ENCODE measurements at regions not wholly inside any gene's neighbourhood (a gene's known extent, or its start where the extent isn't known, plus 50 kb on each side); places are given as distances from the start of the nearest gene placed in this dataset.
"Not testable (repeated sequence)": the region's sequence is repeated elsewhere in the genome, so short reads cannot be mapped to it uniquely, and the experiment has no call there.

- Histone ChIP-seq H3K9me3 (peaks cover 0 to 11% (median 8%) of the 10 kb centered on the region in 4 donors), H3K4me3 (no peak overlapping the region), H3K4me1 (no peaks in the 10 kb centered on the region), H3K27me3 (no peaks in the 10 kb centered on the region), H3K36me3 (no peaks in the 10 kb centered on the region), H3K27ac (no peak overlapping the region)
- intact Hi-C loops (cut with DNase I; ENCODE audit: low total_unique reads): no loop called here
- DNase-seq: no peak
- TF ChIP-seq CTCF (IDR thresholded peaks at IDR 0.05): no peak
- TF ChIP-seq EP300 (IDR thresholded peaks at IDR 0.05): no peak
- TF ChIP-seq POLR2A (IDR thresholded peaks at IDR 0.05): no peak
- 67 to 86% (median 76%) methylated on average over 2 of the region's 2 CpGs for WGBS, 5 donors
Observed at GRCh38 chr4:92241094-92241493, 62.7 kb upstream of the GRID2 start.

- DNase-seq: no peak
- TF ChIP-seq POLR2A (IDR thresholded peaks at IDR 0.05): no peak
- TF ChIP-seq CTCF (IDR thresholded peaks at IDR 0.05): no peak
- no peak for TF ChIP-seq EP300 (IDR thresholded peaks at IDR 0.05)
- no peak for TF ChIP-seq POLR2AphosphoS5 (IDR thresholded peaks at IDR 0.05)
- Histone ChIP-seq H3K4me1 (no peaks in the 10 kb centered on the region), H3K36me3 (no peaks in the 10 kb centered on the region), H3K27me3 (no peaks in the 10 kb centered on the region), H3K9me3 (peaks cover 0 to 6% (median 2%) of the 10 kb centered on the region in 4 donors), H3K4me3 (no peak overlapping the region), H3K27ac (no peak overlapping the region)
- intact Hi-C loops (cut with DNase I; ENCODE audit: low total_unique reads): no loop called here
Observed at GRCh38 chr4:92246384-92246783, 57.4 kb upstream of the GRID2 start.

- no peaks in the 10 kb centered on the region for H3K4me1 ChIP-seq
- no peak for DNase-seq
- intact Hi-C loops (cut with DNase I; ENCODE audit: low total_unique reads): no loop called here
- WGBS, 5 donors: 70 to 87% (median 82%) methylated on average over 2 of the region's 2 CpGs
- TF ChIP-seq CTCF (IDR thresholded peaks at IDR 0.05) (no peak), POLR2A (IDR thresholded peaks at IDR 0.05) (no peak), EP300 (IDR thresholded peaks at IDR 0.05) (no peak), POLR2AphosphoS5 (IDR thresholded peaks at IDR 0.05) (no peak)
- H3K9me3 ChIP-seq: peaks cover 0 to 22% (median 9%) of the 10 kb centered on the region in 4 donors
- no peak overlapping the region for H3K27ac ChIP-seq
- no peak overlapping the region for H3K4me3 ChIP-seq
- H3K36me3 ChIP-seq: no peaks in the 10 kb centered on the region
- no peaks in the 10 kb centered on the region for H3K27me3 ChIP-seq
Observed at GRCh38 chr4:92249541-92249940, 54.2 kb upstream of the GRID2 start.

DNA sequence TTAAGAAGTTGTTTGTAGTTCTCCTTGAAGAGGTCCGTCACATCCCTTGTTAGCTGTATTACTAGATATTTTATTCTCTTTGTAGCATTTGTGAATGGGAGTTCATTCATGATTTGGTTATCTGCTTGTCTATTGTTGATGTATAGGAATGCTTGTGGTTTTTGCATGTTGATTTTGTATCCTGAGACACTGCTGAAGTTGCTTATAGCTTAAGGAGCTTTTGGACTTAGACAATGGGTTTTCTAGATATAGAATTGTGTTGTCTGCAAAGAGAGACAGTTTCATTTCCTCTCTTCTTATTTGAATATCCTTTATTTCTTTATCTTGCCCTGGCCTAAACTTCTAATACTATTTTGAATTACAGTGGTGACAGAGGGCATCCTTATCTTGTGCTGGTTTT is 52.1 kb upstream of the GRID2 start:
- H3K36me3 ChIP-seq: no peaks in the 10 kb centered on the region
- no peak for TF ChIP-seq POLR2A (IDR thresholded peaks at IDR 0.05)
- no peak for TF ChIP-seq CTCF (IDR thresholded peaks at IDR 0.05)
- no peak for TF ChIP-seq POLR2AphosphoS5 (IDR thresholded peaks at IDR 0.05)
- TF ChIP-seq EP300 (IDR thresholded peaks at IDR 0.05): no peak
- no peaks in the 10 kb centered on the region for H3K27me3 ChIP-seq
- H3K9me3 ChIP-seq: peaks cover 0 to 41% (median 20%) of the 10 kb centered on the region in 4 donors
- H3K4me1 ChIP-seq: no peaks in the 10 kb centered on the region
- intact Hi-C loops (cut with DNase I; ENCODE audit: low total_unique reads): no loop called here
- no peak for DNase-seq
- no peak overlapping the region for H3K4me3 ChIP-seq
- H3K27ac ChIP-seq: no peak overlapping the region
- WGBS, 5 donors: 85 to 93% (median 87%) methylated on average over 1 of the region's 1 CpG

DNA sequence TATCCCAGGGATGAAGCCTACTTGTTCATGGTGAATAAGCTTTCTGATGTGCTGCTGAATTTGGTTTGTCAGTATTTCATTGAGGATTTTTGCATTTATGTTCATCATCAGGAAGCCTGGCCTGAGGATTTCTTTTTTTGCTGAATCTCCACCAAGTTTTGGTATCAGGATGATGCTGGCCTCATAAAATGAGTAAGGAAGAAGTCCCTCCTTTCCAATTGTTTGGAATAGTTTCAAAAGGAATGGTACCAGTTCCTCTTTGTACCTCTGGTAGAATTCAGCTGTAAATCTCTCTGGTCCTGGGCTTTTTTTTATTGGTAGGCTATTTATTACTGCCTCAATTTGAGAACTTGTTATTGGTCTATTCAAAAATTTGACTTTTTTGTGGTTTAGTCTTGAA is 51.4 kb upstream of the GRID2 start:
- H3K4me1 ChIP-seq; H3K27me3 ChIP-seq; DNase-seq; H3K27ac ChIP-seq; H3K4me3 ChIP-seq; H3K36me3 ChIP-seq; intact Hi-C loops (cut with DNase I; ENCODE audit: low total_unique reads): not testable (repeated sequence)
- H3K9me3 ChIP-seq: peaks cover 0 to 45% (median 22%) of the 10 kb centered on the region in 4 donors
